HG03571 (cell line): ENCODE measurements at regions not wholly inside any gene's neighbourhood (a gene's known extent, or its start where the extent isn't known, plus 50 kb on each side); places are given as distances from the start of the nearest gene placed in this dataset.

Source experiments
- ATAC-seq: cut with Tn5 transposase; IDR thresholded peaks from one replicate; pipeline ENCODE4 v1.9.1; 2021; ENCODE audit not compliant: unreplicated experiment

DNA sequence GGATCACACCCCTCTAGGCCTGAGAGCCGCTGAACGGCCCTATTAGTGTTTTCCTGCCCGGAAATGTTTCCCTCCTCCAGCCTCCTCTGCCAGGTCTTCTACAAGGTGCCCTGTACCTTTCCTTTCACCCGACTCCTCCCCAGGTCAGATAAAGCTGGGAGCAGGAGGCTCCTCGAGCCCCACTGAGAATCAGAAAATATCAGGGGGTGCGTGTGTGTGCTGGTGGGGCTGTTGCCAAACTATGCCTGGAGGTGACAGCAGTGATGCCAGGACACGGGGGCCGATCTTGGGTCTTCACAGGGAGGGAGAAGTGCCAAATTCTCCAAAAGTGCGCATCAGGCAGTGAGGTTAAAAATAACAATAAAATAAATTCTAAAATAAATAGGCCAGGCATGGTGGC is 222.8 kb upstream of the RREB1 start:
- ATAC-seq = no peak

- no peak for ATAC-seq
Observed at GRCh38 chr6:6885521-6886170, 222.1 kb upstream of the RREB1 start.

DNA sequence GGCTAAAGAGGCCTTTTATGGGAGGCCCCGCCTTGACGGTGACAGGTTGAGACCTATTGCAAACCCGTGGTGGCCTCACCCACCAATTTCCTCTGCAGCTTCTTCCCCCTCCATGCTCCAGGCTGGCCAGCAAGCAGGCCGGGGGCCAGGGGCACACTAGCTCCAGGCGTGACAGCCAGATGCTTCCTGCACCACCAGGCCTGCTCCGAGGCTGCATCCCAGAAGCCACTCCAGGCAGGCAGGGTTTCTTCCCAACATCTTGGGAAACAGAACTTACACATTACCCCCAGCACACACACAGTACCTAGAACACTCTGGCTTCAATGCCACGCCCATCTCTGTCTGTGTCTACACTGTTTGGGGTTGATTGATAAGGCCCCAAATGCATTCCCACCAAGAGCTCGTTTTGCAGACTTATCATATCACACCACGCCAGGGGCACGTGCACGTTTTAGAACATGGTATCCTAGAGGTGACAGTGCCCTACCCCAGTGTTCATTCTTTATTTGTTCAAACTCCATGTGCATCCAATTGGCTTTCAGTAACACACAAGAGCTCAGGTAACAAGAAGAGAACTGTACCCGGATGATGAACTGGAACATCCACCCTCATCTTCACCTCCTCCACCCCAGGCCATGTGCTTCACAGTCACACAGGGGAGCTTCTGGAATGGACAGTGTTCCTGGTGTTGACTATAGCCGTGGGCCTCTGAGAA is 221.4 kb upstream of the RREB1 start:
- no peak for ATAC-seq

DNA sequence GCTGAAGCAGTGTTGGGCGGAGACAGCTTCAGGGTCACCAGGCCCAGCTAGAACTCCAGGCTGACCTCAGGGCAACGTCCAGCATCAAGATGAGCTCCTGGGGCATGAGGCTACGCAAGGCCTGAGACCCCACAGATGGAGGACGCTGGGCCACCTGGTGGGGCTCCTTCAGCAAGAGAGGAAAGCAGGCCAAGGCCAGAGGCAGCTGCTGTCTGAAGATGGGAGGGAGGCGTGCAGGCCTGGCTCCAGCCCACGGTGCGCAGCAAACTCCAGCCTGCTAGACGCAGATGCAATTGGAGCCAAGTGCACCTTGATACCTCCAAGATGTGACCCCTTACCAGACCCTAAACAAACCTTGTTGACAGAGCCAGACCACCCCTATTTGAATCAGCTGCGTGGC is 220.9 kb upstream of the RREB1 start:
- ATAC-seq = no peak

DNA sequence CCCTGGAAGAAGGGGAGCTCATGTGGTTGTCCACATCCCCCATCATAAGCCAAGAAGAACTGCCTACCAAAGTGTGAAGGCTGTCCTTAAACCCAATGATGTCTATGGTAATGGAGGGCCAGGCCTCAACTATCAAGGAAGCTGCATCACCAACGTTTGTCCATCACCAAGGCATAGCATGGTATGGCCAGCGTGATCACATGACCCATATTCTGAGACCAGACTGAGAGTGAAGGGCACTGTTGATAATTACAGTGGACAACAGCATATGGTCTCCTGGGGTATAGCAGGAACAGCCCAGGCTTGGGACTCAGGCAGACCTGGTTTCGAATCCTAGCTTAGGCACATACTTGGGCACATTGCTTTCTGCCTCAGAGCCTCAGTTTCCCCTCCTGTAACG is 218.2 kb upstream of the RREB1 start:
- ATAC-seq = no peak

GRCh38 chr6:6890400-6890858 is 217.3 kb upstream of the RREB1 start:
- no peak for ATAC-seq

DNA sequence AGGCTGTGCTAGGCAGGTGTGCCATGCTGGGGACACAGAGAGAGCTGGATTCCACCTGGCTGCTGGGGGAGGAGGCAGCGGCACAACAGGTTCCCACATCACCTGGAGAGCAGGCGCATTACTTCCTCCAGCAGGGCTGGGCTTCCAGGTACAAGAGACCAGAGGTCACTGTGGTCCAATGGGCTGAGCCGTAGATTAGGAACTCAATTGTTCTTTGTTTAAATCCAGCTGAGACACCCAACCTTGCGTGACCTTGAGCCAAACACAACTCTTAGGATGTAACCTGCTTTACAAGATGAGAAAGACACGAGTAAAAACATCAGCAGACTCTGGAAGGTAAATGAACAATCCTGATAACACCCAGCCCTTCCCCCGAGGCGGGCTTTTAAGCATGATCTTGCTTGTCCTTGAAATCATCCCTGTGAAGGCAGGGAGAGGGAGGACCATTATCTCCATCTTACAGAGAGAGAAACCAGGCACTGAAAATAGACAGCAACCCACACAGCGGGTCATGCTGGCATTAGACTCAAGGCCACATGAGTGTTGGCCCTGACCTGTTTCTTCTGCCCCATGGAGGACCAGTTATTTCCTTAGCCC is 216.5 kb upstream of the RREB1 start:
- ATAC-seq = no peak

DNA sequence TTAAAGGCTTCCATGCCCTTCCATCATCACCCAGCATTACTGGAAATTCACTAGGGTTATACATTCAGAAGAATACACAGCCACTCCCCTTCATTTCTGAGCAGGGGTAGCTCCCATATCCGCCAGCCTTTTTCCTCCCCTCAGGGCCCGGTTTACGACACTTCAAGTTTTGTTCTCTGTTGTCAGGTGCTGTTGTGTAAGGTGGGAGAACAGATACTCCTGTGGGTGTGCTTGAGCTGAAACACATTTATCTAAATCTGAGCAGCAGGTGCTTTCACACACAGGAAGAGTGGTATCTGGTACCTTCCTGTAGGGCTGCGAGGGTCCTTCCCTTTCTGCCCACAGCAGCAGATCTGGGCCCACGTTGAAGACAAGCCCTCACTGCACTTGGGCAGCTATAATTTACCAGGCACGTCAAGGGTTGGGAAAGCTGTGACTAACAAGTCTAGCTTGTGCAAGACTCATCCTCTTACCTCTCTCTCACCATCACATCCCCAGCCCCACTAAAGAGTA is 215.8 kb upstream of the RREB1 start:
- no peak for ATAC-seq

DNA sequence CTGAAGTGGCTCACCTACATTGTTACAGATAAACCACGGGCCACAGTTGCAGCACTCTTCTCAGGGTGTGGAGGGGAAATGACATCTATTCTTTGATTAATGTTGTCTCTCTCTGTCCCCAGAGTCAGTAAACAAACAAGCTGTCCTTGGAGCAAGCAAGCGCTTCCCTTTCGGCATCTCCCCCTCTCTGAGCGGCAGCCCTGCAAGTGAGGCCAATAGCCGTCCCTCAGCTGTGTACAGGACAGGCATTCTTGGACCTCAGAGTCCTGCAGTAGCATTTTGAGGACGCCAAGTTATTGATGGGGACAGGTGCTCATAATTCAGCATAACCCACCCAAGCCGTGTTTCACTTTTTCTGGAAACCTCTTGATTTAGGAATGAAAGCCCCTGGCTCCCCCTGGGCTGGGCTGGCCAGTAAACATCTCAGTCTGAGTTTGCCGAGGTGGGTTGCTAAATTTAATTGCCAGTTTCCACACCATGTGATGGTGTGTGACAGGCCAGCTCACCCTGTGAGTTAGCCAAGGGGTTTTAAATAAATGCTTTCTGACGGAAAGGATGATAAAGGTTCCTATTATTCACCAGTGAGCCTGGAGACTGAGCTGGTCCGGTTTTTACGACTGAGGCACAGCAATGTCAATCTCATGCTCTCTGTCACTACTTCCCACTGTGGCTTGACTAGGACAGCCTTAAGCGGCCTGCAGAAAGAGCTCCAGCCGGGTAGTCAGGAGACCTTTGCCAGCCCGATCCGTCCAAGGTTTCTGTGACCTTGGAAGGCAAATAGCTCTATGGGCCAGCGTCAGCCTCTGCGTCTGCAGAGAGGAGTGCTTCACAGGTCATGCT is 214.8 kb upstream of the RREB1 start:
- no peak for ATAC-seq

DNA sequence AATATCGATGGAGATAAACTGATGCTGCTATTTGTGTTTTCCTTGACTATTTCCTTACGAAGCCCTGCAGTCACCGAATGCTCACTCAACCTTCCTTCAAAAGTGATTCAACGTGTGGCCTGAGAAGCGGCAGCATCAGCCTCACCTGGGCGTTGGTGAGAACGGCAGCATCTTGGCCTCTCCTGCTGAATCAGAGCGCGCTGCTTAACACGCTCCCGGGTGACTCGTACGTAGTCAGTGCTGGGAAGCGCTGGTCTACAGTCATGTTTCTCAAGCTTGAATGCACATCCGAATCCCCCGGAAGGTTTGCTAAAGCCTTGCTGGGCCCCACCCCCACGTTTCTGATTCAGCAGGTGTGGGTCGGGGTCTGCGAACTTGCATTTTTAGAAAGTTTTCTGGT is 214.1 kb upstream of the RREB1 start:
- no peak for ATAC-seq

DNA sequence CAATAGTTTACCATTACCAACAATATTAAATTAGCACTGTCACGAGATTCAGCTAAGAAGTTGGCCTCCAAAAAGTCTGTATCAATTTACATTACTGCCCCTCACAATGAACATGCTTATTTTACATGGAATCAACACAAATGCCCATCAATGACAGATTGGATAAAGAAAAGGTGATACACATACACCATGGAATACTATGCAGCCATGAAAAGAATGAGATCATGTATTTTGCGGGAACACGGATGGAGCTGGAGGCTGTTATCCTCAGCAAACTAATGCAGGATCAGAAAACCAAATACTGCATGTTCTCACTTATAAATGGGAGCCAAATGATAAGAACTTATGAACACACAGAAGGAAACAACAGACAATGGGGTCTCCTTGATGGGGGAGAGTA is 211.8 kb upstream of the RREB1 start:
- ATAC-seq = no peak

DNA sequence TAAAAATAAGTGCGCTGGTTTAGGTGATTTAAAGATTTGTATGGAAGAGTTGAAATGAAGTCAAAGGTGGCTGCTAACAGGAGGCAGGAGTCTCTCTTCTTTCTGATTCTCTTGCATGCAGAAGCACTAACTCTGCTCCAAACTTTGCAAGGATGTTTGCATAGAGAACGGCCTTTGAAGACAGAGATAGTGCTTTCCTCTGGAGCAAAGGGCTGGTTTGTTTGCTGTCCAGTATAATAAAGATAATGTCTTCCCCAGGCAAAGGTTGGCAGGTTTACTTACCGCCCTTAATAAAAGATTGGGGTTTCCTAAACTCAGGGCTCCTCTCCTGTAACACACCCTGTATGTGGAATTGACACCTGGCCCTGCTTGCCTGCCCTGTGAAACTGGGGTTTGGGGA is 210.6 kb upstream of the RREB1 start:
- ATAC-seq = no peak

DNA sequence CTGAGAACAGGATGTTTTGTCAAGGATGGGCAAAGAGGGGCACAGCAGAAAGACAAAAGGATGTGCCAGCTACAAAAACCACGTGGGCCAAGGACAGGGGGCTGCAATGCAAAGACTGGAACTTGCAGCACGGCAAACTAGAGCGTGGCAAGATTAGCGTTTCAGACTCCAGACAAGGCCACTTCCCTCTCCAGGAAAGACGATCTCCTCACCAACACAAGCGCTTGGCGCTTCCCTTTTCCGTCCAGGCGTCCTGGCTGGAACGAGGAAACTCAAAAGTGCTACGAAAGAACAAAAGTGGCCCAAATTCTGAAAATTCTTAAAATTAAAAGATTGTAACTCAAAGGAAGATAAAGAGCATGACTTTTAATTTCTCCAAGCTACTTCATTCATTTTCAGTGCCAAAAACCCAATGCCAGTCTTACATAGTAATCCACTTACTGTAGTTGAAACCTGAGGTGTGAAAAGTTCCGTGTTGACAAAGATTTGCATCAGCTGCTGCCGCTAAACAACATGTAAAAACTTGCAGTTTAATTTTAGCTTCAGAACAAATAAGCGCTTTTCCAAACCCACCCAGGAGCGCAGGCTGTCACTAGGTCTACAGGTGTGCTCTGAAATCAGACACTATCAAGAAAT is 207.1 kb upstream of the RREB1 start:
- no peak for ATAC-seq

- ATAC-seq = no peak
Observed at GRCh38 chr6:6901205-6901719, 206.5 kb upstream of the RREB1 start.

GRCh38 chr6:6901945-6902344 is 205.8 kb upstream of the RREB1 start:
- ATAC-seq = no peak

GRCh38 chr6:6905961-6906518 is 201.7 kb upstream of the RREB1 start:
- no peak for ATAC-seq

- no peak for ATAC-seq
Observed at GRCh38 chr6:6906570-6907213, 201.1 kb upstream of the RREB1 start.

- no peak for ATAC-seq
Observed at GRCh38 chr6:6907286-6907685, 200.5 kb upstream of the RREB1 start.

- no peak for ATAC-seq
Observed at GRCh38 chr6:6908121-6908520, 199.6 kb upstream of the RREB1 start.

- ATAC-seq = no peak
Observed at GRCh38 chr6:6909111-6909510, 198.7 kb upstream of the RREB1 start.
